ENCODE measurements at regions not wholly inside any gene's neighbourhood (a gene's known extent, or its start where the extent isn't known, plus 50 kb on each side); places are given as distances from the start of the nearest gene placed in this dataset.

DNA sequence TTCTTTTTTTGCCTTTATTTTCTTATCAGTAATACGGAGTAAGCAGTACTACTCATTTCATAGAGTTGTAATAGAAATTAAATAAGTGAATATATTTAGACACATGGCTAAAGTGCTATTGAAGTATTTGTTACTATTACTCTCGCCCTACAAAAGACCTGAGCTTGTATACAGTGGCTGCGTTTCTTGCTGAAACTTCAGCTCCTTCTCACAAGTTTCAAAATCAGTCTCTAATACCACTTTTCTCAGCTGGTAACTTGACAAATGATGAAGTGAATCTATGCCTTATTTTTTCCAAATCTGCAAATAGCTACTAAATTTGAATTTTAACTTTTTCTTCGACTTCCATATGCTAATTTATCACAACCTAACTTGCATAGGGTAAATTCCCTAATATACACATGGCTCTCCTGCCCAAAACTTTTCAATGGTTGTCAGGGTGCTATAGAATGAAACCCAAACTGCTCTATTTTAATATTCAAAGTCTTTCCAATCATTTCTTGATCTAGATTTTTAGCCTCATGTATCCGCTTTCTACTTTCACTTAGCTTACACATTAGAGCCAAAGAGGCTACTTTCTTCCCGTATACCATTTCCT, 347.8 kb upstream of the GULP1 start:
- no peak for DNase-seq

DNA sequence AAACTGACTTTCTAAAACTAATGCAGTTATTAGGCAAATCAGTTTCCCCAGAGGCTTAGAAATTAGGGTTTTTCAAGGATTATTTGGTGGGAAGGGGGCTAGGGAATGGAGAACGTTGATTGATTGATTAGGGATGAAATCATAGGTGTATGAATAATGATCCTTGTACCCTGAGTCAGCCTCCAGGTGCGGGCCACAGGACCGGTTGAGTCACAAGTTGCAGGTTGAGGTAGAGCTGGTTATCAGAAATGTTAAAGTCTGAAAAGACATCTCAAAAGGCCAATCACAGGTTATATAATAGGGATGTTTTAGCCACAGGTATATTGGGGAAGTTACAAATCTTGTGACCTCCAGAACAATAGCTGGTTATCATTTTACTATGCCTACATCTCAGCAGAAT, 341.8 kb upstream of the GULP1 start:
- DNase-seq, result no peak

DNA sequence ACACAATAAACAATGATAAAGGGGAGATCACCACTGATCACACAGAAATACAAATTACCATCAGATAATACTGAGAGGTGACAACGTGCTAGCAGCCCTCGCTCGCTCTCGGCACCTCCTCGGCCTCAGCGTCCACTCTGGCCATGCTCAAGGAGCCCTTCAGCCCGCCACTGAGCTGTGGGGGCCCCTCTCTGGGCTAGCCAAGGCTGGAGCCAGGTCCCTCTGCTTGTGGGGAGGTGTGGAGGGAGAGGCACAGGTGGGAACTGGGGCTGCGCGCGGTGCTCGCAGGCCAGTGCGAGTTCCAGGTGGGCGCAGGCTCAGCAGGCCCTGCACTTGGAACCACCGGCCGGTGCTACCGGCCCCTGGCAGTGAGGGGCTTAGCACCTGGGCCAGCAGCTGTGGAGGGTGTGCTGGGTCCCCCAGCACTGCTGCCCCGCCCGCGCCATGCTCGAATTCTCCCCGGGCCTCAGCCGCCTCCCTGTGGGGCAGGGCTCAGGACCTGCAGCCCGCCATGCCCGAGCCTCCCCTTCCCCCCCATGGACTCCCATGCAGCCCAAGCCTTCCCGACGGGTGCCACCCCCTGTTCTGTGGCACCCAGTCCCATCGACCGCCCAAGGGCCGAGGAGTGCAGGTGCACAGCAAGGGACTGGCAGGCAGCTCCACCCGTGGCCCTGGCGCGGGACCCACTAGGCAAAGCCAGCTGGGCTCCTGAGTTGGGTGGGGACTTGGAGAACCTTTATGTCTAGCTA, 340.0 kb upstream of the GULP1 start:
- DNase-seq, result no peak

DNA sequence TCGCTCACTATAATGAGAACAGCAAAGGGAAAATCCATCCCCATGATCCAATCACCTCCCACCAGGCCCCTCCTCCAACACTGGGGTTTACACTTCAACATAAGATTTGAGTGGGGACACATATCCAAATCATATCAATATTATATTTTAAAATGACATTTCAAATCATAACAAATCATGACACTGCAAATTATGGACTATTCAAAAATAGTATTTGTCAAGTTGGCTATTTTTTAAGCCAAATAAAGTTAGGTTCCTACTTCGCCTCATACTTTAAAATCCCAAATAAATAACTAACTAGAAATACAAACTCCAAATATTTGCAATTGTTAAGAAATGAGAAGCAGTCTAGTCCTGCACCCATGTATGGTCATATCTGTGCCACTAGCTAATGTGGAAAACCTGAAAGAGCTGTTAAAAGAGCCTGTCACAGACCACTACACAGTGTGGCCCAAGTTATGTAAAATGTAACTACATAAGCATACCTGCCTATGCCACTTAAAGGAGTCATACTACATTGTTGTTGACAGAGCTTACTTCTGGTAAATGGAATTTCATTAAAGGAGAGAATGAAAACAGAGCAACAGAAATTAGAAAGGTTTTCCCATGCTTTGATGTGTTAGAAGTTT, 334.7 kb upstream of the GULP1 start:
- DNase-seq, result no peak

DNA sequence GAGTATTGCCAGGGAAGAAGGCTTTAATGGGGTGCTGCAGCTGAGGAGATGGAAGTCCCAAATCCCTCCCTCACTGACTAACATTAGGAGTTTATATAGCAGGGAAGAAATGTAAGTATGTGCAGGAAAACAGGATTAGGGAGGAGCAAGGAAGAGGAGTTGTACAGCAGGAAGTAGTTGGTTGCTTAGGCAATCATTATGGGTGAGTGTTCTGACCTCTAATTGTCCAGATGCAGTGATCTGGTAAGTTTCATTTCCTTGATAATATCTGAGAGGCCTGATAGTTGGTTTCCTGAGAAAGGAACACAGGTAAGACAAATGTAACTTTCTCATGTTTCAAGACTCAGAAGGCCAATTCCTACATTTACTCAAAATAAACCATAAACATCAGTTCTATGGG, 331.9 kb upstream of the GULP1 start:
- no peak for DNase-seq

DNA sequence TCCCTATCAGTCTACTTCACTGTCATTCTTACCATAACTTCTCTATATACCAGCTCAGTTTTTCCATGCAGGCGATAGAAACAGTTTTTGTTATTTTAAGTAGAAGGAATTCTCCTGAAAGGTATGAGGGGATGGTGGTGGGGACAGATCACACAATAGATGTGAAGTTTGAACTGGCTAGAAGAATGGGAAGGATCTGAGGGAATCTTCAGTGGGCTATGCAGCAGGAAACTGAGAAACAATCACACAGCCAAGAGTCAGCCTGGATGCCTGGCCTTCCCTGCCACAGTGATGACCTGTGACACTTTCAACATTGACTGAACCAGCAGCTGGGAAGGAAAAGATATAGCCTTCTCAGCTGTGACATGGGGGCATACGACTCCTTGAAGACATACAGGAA, 329.1 kb upstream of the GULP1 start:
- DNase-seq, result no peak

DNA sequence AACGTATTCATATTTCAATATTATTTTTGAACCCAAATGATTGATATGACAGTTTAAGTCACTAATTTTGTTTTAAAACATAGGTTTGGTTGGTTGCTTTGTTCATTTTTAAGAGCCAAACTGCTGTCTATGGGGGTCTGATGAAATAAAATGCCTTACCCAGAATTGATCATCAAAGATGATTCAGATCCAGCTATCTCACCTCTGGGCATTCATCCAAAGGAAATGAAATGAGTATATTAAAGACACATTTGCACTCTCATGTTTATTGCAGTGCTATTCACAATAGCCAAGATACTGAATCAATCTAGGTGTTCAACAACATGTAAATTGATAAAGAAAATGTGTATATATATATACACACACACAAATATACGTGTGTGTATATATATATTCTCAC, 326.9 kb upstream of the GULP1 start:
- no peak for DNase-seq

DNA sequence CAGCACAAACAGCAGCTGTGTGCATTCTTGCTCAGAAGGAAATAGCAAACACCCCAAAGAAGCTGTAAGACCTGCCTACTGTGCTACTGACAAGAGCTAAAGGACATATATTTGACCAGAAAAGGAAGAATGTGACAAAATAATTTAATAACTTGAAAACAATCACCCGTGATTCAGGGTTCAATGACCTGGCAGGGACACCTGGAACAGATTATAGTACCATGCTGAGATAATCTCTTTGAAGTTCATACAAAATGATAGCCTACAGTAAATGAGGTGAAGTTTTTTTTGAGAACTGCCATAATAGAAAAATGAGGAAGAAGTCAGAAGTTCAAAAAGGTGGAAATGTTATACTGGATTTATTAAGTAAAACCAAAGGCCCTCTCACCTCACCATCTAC, 324.8 kb upstream of the GULP1 start:
- DNase-seq, result no peak

DNA sequence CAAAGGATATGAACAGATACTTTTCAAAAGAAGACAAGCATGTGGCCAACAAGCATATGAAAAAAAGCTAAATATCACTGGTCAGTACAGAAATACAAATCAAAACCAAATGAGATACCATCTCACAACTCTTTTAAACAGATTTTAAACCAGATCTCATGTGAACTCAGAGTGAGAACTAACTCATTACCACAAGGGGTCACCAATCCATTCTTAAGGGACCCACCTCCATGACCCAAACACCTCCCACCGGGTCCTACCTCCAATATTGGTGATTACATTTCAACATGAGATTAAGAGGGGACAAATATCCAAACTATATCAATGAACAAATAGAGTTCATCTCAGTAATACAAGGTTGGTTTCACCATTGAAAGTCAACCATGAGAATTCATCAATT, 319.8 kb upstream of the GULP1 start:
- no peak for DNase-seq

DNA sequence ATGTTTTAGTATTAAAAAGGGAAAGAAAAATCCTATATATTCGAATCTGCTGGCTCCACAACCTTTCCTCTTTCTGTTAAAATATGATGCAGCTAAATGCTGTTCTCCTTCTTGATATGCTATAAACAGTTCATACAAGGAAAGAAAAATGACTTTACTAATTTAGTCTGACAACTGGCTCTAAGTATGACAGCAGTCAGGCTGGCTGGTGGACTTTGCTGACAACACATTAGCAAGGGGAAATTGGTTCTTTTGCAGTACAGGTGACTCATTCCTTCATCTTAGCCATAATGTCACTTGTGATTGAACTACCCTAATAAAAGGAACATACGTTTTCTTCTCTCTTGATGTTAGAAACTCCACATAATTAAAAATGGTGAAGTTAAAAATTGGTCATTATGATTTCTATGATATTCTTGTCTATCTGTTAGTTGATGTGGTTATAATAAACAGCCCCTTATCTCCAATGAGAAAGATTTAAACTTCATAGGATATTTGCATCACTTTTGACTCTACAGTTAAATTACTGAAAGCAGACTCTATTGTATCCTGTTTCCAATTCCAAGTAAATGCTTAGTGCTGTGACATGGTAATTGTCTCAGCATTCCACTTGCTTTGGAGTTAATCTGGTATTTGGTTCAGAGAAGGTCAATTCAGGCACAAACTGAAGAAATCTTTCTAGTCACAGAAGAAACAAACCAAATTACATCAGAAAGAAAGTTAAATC, 315.3 kb upstream of the GULP1 start:
- no peak for DNase-seq

DNA sequence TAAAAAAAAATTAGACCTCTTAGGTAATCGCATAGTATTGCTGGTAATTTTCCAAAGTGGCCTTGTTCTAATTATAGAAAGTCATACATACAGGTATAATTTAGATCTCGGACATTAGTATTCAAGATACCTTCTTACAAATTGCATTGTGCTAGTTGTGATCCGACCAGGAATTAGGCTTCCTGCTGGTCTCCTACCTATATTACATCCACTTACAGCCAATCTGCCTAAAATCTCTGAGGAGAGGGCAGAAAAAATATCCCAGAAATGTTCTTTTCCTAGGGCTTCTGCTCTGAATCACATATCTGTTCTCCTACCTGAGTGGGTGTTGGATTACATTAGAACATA, 314.7 kb upstream of the GULP1 start:
- no peak for DNase-seq

DNA sequence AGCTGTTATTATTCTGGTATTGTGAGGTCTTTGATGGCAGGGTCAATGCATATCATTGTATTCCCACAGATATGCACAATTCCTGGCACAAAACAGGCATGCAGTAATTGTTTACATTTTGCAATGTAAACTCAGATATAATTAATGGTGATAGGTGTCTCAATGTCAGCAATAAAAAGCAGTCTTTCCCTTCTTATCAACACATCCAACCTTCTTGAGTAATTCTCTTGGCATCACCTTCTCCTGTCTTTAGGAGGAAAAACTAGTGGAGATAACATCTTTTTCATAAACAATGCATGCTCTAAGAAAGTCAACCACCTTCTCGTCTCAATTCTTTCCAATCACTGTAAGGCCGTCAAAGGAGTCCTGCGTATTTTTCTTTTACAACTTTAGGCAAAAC, 313.3 kb upstream of the GULP1 start:
- no peak for DNase-seq

DNA sequence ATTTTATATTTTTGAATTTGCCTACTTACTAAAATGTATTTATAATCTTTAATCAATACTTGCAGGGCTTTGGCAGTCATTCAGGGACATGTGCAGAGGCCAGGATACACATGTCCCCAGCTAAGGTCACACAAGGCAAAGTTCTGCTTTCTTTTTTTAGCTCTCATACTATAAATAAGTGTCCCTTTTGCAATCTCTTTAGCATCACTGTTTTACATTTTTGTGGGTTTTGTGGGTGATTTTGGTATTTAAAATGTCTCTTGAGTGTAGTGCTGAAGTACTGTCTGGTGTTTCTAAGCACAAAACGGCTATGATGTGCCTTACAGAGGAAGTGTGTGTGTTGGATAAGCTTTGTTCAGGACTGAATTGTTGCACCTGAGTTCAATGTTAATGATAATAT, 309.0 kb upstream of the GULP1 start:
- no peak for DNase-seq

DNA sequence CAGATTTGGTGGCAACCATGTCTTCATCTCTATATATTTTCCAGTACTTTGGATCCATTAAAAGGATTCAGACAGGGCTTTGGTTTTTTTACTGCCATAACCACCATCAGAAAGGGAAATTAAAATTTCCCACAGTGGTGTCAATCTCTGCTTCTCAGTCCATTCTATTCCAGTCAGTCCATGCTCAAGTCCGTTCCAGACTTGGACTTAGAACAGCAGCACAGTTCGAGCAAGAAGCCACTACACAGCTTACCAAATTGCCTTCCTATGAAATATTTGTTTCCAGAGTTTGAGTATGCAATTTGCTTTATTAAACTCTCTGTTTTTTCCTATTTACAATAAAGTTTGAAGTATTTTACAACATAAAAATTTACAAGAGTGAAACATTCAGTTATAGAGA, 306.5 kb upstream of the GULP1 start:
- no peak for DNase-seq

DNA sequence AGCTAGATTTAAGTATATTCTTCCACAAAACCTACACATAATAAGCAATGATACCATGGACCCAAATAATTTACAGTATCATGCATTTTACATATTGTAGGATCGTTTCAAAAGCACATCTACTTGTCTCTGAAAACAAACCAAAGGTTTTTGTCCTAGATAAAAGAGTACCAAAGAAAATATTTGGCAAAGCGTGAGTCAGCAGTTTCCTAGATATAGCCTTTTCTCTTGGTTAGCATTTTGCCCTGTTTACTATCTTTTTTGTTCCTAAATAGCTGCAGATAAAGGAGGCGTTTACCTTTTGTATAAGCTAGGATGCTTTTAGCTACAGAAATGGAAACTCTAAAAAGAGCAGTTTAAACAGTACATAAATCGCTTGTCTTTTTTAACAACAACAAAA, 305.8 kb upstream of the GULP1 start:
- no peak for DNase-seq

DNA sequence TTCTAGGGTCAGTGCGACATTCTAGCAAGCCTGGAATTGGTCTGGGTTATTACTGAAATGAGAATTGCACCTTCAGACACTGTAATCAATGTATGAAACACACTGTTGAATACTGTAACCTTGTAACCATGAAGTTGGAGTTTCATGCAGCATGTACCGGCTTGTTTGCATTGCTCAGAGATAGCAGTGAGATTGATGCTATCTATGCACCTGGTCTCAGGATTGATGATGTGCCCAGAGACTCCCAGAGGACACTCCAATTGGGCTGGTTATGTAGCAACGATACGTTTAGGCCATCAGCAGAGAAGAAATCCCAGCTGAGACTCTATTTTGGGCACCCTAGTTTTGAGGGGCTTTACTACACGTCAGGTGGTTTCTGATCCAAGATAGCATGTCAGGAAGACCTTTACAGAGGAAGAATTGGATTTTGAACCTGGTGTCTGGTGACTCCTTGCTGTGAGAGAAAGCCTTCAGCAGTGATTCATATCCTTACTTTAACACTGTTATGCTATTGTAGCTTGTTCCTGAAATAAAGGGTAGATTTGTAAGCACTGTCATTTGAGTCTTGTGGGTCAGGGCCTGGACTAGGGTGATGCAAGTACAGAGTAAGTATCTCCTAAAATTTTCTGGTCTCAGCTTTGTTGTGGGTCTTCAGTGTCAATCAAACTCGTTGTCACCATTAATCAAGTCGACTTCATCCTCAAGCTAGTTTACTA, 305.1 kb upstream of the GULP1 start:
- DNase-seq, result no peak

DNA sequence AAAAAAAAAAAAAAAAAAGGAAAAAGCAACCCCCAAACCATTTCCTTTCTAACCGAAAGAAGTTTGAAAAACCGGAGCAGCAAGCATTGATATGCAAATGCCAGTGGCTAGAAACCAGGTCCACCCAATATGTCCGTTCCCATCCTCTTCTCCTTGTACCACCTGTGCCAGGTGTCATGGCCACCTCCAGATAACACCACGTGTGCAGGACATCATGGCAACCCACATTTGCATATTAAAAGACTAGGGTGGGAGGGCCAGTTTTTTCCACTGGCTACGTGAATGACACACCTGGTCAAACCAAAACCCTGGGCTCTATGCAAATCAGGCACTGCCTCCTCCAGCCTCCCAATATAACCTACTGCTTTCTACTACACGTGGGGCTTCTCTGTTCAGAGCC, 303.3 kb upstream of the GULP1 start:
- DNase-seq, result no peak

DNA sequence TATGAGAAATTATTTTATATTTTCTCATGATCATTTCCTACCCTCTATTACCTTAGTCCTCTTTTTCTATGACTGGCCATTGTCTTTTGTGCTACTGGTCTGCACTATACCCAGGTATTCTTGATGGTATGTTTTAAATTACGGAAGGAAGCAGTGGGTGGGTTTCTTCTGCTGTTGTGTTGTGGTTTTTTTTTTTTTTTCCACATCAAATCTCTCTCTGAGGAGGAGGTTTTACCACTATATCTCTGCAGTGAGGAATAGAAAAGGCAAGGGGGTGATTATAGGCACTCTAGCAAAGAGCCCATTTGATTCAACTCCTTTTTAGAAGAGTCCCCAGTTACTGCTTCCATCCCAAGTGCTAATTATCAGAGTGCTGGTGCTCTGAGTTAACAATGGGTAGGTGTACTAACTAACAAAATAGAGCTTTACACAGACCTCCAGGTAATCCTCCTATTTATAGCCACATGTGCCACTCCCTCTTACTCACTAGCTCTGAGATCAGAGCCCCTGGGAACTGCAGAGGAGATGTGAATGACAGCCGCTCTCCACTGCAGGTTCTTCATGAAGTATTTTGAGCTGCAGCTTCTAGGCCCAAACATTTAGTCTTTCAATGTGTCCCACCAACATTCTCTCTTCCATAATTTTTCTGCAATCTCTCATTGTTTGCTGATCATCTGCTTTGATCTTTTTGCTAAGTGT, 301.6 kb upstream of the GULP1 start:
- no peak for DNase-seq

DNA sequence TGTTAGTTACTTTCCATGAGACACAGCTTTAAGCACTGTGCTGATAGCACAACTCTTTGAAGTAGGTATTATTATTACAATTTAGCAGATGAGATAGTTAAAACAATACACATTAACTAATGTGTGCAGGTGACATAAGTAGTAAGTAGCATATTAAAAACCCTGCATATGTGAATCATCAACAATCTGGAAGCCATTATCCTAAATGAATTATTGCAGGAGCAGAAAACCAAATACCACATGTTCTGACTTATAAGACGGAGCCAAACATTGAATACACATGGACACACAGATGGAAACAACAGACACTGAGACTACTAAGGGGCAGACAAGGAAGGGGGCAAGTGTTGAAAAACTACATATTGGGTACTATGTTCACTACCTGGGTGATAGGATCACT, 300.3 kb upstream of the GULP1 start:
- DNase-seq, result no peak

DNA sequence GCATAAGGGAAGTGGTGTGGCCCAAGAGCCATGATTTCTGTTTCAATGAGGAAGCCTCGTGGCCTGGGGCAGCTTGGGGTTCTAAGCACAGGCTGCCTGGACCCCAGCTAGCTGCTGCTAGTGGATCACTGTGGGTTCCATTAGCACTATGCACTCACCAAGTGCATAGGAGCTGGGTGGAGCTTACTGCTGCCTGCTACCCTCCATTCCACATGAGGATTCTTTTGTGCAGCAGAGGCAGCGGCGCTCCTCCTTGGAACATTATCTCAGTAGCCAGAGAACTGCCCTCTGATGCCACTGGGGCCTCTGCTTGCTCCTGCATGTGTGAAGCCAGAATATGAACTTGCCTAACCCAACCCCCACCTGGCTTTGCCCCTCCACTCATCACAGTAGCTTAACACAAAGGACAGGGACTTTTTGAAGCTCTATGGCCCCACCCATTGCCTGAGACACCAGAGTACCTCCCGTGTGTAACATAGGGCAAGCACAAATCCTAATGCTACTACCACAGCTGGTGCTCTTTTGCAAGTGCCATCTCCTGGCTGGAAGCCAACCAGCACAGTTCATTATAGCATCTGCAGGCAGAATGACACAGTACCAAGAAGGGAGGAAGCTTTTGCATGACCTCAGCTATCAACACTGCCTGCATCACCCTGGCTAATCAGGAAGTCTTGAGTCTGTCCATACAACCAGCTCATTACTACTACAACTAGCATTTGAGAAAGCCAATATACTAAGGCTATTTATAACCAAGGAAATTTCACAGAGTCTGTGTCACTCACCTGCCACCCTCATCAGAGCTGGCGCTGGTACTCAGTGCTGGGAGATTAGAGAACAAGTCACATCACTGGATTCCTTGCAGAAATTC, 297.0 kb upstream of the GULP1 start:
- peak; percentile 73 for DNase-seq

DNA sequence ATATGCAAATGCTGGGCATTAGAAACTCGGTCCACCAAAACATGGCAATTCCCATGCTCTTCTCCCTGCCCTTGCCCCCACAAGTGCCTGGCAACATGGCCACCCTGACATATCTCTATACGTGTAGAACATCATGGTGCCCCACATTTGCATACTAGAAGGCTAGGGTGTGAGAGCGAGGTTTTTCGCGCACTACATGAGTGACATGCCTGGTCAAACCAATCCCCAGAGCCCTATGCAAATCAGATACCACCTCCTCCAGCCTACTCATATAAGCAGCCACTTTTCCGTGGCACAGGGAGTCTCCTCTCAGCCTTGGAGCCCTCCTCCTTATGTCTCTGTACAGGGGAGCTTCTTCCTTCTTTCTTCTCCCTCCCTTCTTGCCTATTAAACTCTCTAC, 296.1 kb upstream of the GULP1 start:
- no peak for DNase-seq

DNA sequence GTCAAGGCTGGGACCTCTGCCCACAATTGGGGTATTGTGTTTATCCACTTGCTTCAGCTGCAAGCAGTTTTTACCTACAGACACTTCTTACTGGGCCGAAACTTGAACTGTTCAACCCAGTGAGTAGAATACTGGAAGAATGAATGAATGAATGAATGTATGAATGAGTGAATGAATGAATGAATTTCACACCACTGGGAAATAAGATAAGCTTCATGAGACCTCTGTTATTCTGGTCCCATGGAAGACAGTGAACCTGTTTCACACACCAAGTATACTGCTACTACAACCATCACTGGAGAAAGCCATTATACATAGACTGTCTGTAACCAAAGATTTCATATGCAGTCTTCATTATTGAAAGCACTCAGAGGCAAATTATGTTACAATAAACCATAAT, 295.0 kb upstream of the GULP1 start:
- DNase-seq, result no peak
